ENCODE measurements at regions not wholly inside any gene's neighbourhood (a gene's known extent, or its start where the extent isn't known, plus 50 kb on each side); places are given as distances from the start of the nearest gene placed in this dataset.

DNA sequence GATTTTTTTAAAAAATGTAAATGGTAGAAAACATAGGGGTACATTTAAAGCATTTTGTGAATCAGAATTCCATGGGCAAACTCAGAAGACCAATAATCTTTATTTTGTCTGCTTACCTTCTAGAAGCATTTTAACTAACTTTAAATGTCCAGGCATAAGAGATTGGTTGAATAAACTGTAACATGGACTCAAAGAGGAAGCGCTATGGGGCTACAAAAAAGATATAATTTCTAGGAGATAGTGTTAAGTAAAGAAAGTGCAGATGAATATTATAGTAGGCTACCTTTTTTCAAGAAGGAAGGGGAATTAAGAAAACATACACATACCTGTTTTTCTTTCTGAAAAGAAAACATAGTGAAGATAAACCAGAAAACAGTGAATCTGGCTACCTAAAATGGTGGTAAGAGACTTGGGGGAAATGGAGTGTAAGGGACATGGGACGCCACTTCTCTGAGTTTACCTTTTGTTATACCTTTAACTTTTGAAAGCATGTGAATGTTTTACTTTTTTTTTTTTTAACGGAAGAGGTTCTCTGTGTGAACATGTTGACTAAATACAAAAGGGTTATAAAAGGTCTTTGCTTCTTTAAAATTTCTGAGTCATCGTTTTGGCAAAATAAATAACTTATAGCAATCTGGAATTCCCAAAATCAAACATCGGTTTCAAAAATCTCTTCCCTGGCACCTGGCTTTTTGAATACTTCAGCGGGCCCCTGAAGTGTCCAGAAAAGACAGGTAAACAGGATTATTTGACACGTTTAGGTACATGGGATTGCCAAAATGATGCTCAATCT, 133.4 kb downstream of the OR2B2 start:
- Histone ChIP-seq H3K79me2 (ENCODE audit: low read length) (no peaks in the 10 kb centered on the region), H4K20me1 (ENCODE audit: low read length) (no peaks in the 10 kb centered on the region), H2AFZ (ENCODE audit: low read length) (peak overlapping the region; percentile 82), H3K9me2 (replicated peaks; ENCODE audit: low read length) (no peaks in the 10 kb centered on the region), H3K9me3 (ENCODE audit: low read length) (no peaks in the 10 kb centered on the region), H3K27me3 (ENCODE audit: low read length) (no peaks in the 10 kb centered on the region), H3K27ac (ENCODE audit: low read length) (no peak overlapping the region), H3F3A (ENCODE audit: low read length, unreplicated experiment) (no peaks in the 10 kb centered on the region), H3K4me3 (ENCODE audit: low read length) (peak overlapping the region; percentile 40; the same call in 1 of the 2 replicates), H3K4me1 (ENCODE audit: insufficient read depth, low read length) (peaks cover 12% of the 10 kb centered on the region), H3K4me2 (ENCODE audit: low read length) (peak overlapping the region; percentile 69), H3K9ac (ENCODE audit: low read length) (no peak overlapping the region), H3K36me3 (ENCODE audit: low read depth, low read length) (no peaks in the 10 kb centered on the region)
- BruUV-seq (replicated peaks): no TSS peak
- POLR2A ChIA-PET (ENCODE audit: unreplicated experiment): no interaction called here
- ATAC-seq: no peak
- no peak for TF ChIP-seq EZH2phosphoT487 (IDR thresholded peaks at IDR 0.05; ENCODE audit: borderline replicate concordance, low read length)
- TF ChIP-seq, protein P1, sequence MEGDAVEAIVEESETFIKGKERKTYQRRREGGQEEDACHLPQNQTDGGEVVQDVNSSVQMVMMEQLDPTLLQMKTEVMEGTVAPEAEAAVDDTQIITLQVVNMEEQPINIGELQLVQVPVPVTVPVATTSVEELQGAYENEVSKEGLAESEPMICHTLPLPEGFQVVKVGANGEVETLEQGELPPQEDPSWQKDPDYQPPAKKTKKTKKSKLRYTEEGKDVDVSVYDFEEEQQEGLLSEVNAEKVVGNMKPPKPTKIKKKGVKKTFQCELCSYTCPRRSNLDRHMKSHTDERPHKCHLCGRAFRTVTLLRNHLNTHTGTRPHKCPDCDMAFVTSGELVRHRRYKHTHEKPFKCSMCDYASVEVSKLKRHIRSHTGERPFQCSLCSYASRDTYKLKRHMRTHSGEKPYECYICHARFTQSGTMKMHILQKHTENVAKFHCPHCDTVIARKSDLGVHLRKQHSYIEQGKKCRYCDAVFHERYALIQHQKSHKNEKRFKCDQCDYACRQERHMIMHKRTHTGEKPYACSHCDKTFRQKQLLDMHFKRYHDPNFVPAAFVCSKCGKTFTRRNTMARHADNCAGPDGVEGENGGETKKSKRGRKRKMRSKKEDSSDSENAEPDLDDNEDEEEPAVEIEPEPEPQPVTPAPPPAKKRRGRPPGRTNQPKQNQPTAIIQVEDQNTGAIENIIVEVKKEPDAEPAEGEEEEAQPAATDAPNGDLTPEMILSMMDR (conservative IDR thresholded peaks at IDR 0.05; ENCODE audit: low read depth, low read length): no peak
- intact Hi-C loops (cut with micrococcal nuclease): no loop called here
- CTCF ChIA-PET: no interaction called here
- peak; percentile 27 for DNase-seq

DNA sequence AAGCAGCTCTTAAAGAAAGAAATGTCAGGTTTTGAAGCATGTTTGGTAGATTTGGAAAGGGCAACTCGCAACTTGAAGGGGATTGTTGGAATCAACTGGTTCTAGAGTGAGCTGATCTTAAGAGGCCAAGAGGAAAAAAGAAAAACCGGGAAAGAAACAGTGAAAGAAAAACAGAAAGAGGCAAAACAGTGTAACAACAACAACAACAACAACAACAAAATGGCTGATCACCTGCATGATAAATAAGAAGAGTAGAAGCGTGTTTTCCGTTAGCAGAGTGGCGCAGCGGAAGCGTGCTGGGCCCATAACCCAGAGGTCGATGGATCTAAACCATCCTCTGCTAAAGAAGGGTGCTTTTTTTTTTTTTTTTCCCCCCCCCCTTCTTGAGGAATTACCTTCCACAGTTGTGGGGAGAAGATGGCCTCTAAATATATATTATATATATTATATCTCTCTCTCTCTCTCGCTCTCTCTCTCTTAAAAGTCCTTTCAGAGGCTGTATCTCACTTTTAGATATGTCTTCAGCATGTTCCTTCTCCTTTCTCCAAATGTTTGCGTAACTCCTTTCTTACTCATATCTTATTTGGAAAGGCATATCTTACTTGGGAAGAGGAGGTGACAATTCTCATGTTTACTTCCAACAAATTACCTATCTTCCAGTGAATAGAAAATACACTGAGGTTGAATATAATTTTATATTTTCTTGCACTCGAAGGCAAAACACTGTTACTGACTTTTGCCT, 134.4 kb downstream of the OR2B2 start:
- H2AFZ ChIP-seq (ENCODE audit: low read length): no peak overlapping the region
- H3K27me3 ChIP-seq (ENCODE audit: low read length): no peaks in the 10 kb centered on the region
- no peaks in the 10 kb centered on the region for H4K20me1 ChIP-seq (ENCODE audit: low read length)
- DNase-seq (no peak), ATAC-seq (no peak)
- no peaks in the 10 kb centered on the region for H3K36me3 ChIP-seq (ENCODE audit: low read depth, low read length)
- TF ChIP-seq, protein P1 (conservative IDR thresholded peaks at IDR 0.05; ENCODE audit: low read depth, low read length): no peak
- no peak for TF ChIP-seq EZH2 (IDR thresholded peaks at IDR 0.05; ENCODE audit: low read length, unreplicated experiment)
- no peak for TF ChIP-seq EZH2phosphoT487 (IDR thresholded peaks at IDR 0.05; ENCODE audit: borderline replicate concordance, low read length)
- no peak overlapping the region for H3K4me2 ChIP-seq (ENCODE audit: low read length)
- H3K79me2 ChIP-seq (ENCODE audit: low read length): no peaks in the 10 kb centered on the region
- peaks cover 12% of the 10 kb centered on the region for H3K4me1 ChIP-seq (ENCODE audit: insufficient read depth, low read length)
- H3F3A ChIP-seq (ENCODE audit: low read length, unreplicated experiment): no peaks in the 10 kb centered on the region
- POLR2A ChIA-PET (ENCODE audit: unreplicated experiment): no interaction called here
- H3K9me2 ChIP-seq (replicated peaks; ENCODE audit: low read length): no peaks in the 10 kb centered on the region
- no peaks in the 10 kb centered on the region for H3K9me3 ChIP-seq (ENCODE audit: low read length)
- intact Hi-C loops (cut with micrococcal nuclease): no loop called here
- no peak overlapping the region for H3K4me3 ChIP-seq (ENCODE audit: low read length)
- BruUV-seq (replicated peaks): no TSS peak
- no peak overlapping the region for H3K27ac ChIP-seq (ENCODE audit: low read length)
- CTCF ChIA-PET: no interaction called here
- H3K9ac ChIP-seq (ENCODE audit: low read length): no peak overlapping the region

DNA sequence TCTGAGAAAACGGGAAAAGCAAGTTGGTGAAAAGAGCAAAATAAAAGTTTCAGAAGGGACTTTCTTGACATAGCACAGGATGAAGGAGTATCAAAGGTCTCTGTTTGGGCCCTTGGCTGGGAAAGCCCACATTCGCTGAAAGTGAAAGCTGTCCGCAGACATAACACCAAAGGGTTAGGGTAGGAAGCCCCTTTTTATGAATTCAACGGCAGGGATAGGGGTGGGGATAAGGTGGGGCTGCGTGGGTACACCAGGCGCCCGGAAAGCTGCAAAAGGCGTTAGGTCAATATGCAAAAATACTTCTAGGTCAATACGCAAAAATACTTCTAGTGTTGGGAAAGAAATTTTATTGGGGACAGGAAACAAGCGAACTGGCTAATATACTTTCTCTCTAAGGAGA, 135.1 kb downstream of the OR2B2 start:
- TF ChIP-seq, protein P1 (conservative IDR thresholded peaks at IDR 0.05; ENCODE audit: low read depth, low read length): no peak
- no peak for TF ChIP-seq EZH2 (IDR thresholded peaks at IDR 0.05; ENCODE audit: low read length, unreplicated experiment)
- TF ChIP-seq EZH2phosphoT487 (IDR thresholded peaks at IDR 0.05; ENCODE audit: borderline replicate concordance, low read length): no peak
- H3K27ac ChIP-seq (ENCODE audit: low read length): no peak overlapping the region
- no peak for ATAC-seq
- no peaks in the 10 kb centered on the region for H3K27me3 ChIP-seq (ENCODE audit: low read length)
- no TSS peak for BruUV-seq (replicated peaks)
- no peak for DNase-seq
- H3K79me2 ChIP-seq (ENCODE audit: low read length): no peaks in the 10 kb centered on the region
- H3K9me2 ChIP-seq (replicated peaks; ENCODE audit: low read length): no peaks in the 10 kb centered on the region
- no peaks in the 10 kb centered on the region for H3K9me3 ChIP-seq (ENCODE audit: low read length)
- no peak overlapping the region for H3K4me2 ChIP-seq (ENCODE audit: low read length)
- no peak overlapping the region for H2AFZ ChIP-seq (ENCODE audit: low read length)
- H4K20me1 ChIP-seq (ENCODE audit: low read length): no peaks in the 10 kb centered on the region
- no peaks in the 10 kb centered on the region for H3F3A ChIP-seq (ENCODE audit: low read length, unreplicated experiment)
- H3K9ac ChIP-seq (ENCODE audit: low read length): no peak overlapping the region
- no peak overlapping the region for H3K4me3 ChIP-seq (ENCODE audit: low read length)
- POLR2A ChIA-PET (ENCODE audit: unreplicated experiment): no interaction called here
- intact Hi-C loops (cut with micrococcal nuclease): no loop called here
- H3K36me3 ChIP-seq (ENCODE audit: low read depth, low read length): no peaks in the 10 kb centered on the region
- peaks cover 14% of the 10 kb centered on the region for H3K4me1 ChIP-seq (ENCODE audit: insufficient read depth, low read length)
- CTCF ChIA-PET: no interaction called here

Data from PC-3 (cell line).